ENCODE measurements at regions not wholly inside any gene's neighbourhood (a gene's known extent, or its start where the extent isn't known, plus 50 kb on each side); places are given as distances from the start of the nearest gene placed in this dataset.

GRCh38 chr9:17970277-17970676 is 391.4 kb downstream of the SH3GL2 start:
- H3K79me1 ChIP-seq (ENCODE audit: insufficient read depth, low read depth, low read length, poor library complexity, severe bottlenecking), result no peaks in the 10 kb centered on the region
- H3K27ac Mint-ChIP-seq, result peak overlapping the region in 1 of 3 experiments; percentile 21; a peak in 1 of 7 replicates
- H3K36me3 Mint-ChIP-seq (ENCODE audit: insufficient read depth in 1 of 3, low read depth in 3 of 3), result no peaks in the 10 kb centered on the region; a peak in 1 of 7 replicates
- H3K27me3 Mint-ChIP-seq (ENCODE audit: low read depth), result no peaks in the 10 kb centered on the region
- no peak overlapping the region for H3K14ac ChIP-seq (ENCODE audit: insufficient read depth, low read length)
- H3K4me1 ChIP-seq (ENCODE audit: insufficient read depth, low read length), result no peaks in the 10 kb centered on the region
- no peak overlapping the region for H3T11ph ChIP-seq (ENCODE audit: low read length)
- no peak overlapping the region for H2AK5ac ChIP-seq (ENCODE audit: insufficient read length, low read length)
- no peak overlapping the region for H3K23ac ChIP-seq (ENCODE audit: insufficient read length, low read depth, low read length)
- H3K4me3 Mint-ChIP-seq, result no peak overlapping the region
- H2BK12ac ChIP-seq (ENCODE audit: insufficient read length, low read depth, low read length), result no peak overlapping the region
- H3K4ac ChIP-seq (ENCODE audit: low read depth, low read length), result no peak overlapping the region
- peaks cover 0 to 4% of the 10 kb centered on the region in 2 experiments; a peak in 2 of 5 replicates for H3K9me3 Mint-ChIP-seq
- H2AFZ ChIP-seq (ENCODE audit: low read length), result no peak overlapping the region
- H3K9me3 ChIP-seq (ENCODE audit: control insufficient read depth, low read depth, low read length), result no peaks in the 10 kb centered on the region
- no peak overlapping the region for H4K5ac ChIP-seq (ENCODE audit: insufficient read length, low read depth, low read length)
- H3K9ac ChIP-seq (ENCODE audit: extremely low read depth, insufficient read length, low read length), result no peak overlapping the region
- no peak for DNase-seq
- no peak overlapping the region for H2BK20ac ChIP-seq (ENCODE audit: low read depth, low read length, poor library complexity, severe bottlenecking)
- no peak overlapping the region for H4K8ac ChIP-seq (replicated peaks; ENCODE audit: insufficient read length, low read depth, low read length)
- H2BK5ac ChIP-seq (ENCODE audit: insufficient read length, low read length), result no peak overlapping the region
- H4K20me1 ChIP-seq (ENCODE audit: control insufficient read depth, insufficient read depth, insufficient read length), result no peaks in the 10 kb centered on the region
- no peaks in the 10 kb centered on the region for H3K79me2 ChIP-seq (ENCODE audit: insufficient read depth, low read length)
- H3K27me3 ChIP-seq (ENCODE audit: insufficient read depth, low read length), result no peaks in the 10 kb centered on the region
- H4K91ac ChIP-seq (ENCODE audit: insufficient read length, low read depth, low read length), result no peak overlapping the region
- H3K4me1 Mint-ChIP-seq, result no peaks in the 10 kb centered on the region
- no peak overlapping the region for H3K56ac ChIP-seq (ENCODE audit: insufficient read length, low read depth, low read length)
- H2BK15ac ChIP-seq (ENCODE audit: low read depth, low read length), result no peak overlapping the region
- H3K23me2 ChIP-seq (ENCODE audit: insufficient read length, low read depth, low read length, poor library complexity, severe bottlenecking), result no peaks in the 10 kb centered on the region
- H3K27ac ChIP-seq (ENCODE audit: insufficient read length, low read depth, low read length), result no peak overlapping the region
- no peak overlapping the region for H3K18ac ChIP-seq (ENCODE audit: insufficient read length, low read depth, low read length)
- TF ChIP-seq CTCF (conservative IDR thresholded peaks at IDR 0.05), result no peak
- H2BK120ac ChIP-seq (ENCODE audit: low read depth, low read length, poor library complexity, severe bottlenecking), result no peak overlapping the region
- no peak overlapping the region for H3K4me2 ChIP-seq (ENCODE audit: insufficient read depth, insufficient read length, low read length)
